ENCODE measurements at regions not wholly inside any gene's neighbourhood (a gene's known extent, or its start where the extent isn't known, plus 50 kb on each side); places are given as distances from the start of the nearest gene placed in this dataset.

- no peak for TF ChIP-seq CTCF (IDR thresholded peaks at IDR 0.05)
- TF ChIP-seq POLR2A (IDR thresholded peaks at IDR 0.05): no peak
These were observed 452.3 kb downstream of the ZIC3 start for GRCh38 chrX:138018145-138018799.
